GM12872 (cell line): ENCODE measurements at regions not wholly inside any gene's neighbourhood (a gene's known extent, or its start where the extent isn't known, plus 50 kb on each side); places are given as distances from the start of the nearest gene placed in this dataset.

Experiments
- CTCF ChIP-seq: IDR thresholded peaks from 3 replicates; pipeline ENCODE4 v1.5.1; 2011; ENCODE audit warnings: low read depth, mild to moderate bottlenecking, low read length, moderate library complexity; ENCODE audit not compliant: insufficient read depth

DNA sequence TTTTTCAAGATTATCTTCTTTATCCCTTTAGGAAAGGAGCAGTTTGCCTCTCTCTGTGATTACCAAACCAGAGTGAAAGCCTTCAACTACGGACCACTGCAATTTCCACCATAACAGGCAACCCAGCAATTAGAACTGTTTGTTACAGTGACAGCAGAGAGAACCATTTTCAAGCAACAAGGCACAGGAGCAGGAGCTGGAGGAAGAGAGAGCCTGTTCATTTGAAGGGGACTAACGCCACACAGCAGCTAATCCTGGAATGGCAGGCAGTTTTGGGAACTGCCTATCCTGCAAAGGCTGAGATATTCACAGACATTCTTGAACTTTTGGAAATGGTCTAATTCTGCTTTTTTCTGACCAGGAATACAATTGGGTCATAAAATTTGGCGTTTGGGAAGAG is 1541.9 kb upstream of the PIK3C3 start:
- no peak for TF ChIP-seq CTCF

DNA sequence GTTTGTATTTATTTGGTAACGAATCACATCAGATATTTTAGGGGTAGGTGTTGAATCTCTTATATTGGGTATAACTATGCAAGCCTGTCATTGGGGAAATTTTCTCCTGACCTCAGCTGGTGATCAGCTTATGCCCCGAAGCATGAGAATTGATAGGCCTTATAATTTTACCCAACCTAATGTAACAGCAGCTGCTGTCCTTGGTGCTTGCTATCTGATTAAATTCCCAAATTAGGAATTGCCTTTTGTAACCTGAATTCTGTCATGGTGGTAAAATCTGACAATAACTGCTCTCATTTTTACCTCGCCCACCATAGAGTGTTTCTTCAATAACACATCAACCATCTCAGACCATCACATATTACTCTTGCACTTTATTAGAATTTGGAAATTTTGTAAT is 1542.6 kb upstream of the PIK3C3 start:
- TF ChIP-seq CTCF: no peak

- no peak for TF ChIP-seq CTCF
Measured at GRCh38 chr18:40407909-40408308, 1547.1 kb upstream of the PIK3C3 start.

GRCh38 chr18:40404284-40404683 is 1550.8 kb upstream of the PIK3C3 start:
- TF ChIP-seq CTCF: no peak

- no peak for TF ChIP-seq CTCF
Measured at GRCh38 chr18:40402052-40402451, 1553.0 kb upstream of the PIK3C3 start.

DNA sequence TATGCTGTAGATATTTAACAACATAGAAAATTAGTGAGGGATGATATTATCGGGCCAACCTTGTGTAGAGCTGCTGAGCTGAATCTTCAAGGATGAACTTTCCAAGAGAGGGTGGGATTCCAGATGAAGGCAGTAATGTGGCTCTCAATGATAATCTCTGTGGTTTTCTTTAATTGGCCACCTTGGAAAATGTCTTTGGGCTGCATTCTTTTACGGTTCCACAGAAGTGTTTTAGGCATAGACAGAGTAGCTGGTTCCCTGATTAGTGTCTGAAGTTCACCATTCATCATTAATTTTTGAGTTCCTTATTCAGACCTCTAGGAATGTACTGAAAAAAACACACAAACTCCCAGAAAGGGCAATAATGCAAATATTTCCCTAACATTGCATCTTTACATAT is 1566.9 kb upstream of the PIK3C3 start:
- TF ChIP-seq CTCF: no peak

GRCh38 chr18:40387130-40387787 is 1567.8 kb upstream of the PIK3C3 start:
- no peak for TF ChIP-seq CTCF
